NCI-H748 treated with DMSO at 0.1 percent for 48 hours (cell line): ENCODE measurements at regions not wholly inside any gene's neighbourhood (a gene's known extent, or its start where the extent isn't known, plus 50 kb on each side); places are given as distances from the start of the nearest gene placed in this dataset.
"Not testable (repeated sequence)": the region's sequence is repeated elsewhere in the genome, so short reads cannot be mapped to it uniquely, and the experiment has no call there.

ENCODE experiments used
- DNase-seq: peaks from one replicate; lab custom pipeline; 2025; lab: John Stamatoyannopoulos, UW

DNA sequence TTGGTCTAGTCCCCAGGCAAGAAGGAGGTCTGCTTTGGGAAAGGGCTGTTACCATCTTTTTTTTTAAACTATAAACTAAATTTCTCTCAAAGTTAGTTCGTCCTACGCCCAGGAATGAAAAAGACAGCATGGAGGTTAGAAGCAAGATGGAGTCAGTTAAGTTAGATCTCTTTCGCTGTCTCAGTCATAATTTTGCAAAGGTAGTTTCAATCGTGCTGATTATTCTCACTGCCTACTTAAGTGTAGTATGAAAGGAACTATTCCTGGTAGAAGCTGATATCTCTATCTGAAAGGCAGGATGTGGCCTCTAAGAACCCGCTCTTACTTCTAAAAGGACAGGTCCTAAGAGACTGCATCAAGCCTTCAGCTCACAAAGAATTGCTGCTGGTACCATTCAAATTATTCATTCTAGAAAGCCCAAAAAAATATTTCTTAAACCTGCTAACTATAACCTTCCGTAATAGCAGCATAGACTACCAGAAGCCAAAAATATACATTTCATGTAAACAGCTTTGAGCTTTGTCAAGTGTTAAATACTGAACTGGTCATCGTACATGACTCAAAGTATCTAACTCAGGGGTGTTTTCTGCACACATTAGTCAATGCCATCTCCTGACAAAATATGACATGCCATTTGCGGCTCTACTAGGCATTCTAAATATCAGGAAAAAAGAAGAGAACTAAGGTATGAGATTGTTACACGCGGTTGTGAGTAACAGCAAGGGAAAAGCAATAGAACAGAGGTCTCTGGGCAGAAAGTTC is 96.0 kb upstream of the CCDC80 start:
- DNase-seq, result no peak

DNA sequence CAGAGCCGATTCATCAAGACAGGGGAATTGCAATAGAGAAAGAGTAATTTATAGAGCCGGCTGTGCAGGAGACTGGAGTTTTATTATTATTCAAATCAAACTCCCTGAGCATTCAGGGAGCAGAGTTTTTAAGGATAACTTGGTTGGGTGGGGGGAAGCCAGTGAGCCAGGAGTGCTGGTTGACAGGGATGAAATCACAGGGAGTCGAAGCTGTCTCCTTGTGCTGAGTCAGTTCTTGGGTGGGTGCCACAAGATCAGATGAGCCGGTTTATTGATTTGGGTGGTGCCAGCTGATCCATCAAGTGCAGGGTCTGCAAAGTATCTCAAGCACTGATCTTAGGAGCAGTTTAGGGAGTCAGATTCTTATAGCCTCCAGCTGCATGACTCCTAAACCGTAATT is 95.4 kb upstream of the CCDC80 start:
- no peak for DNase-seq

GRCh38 chr3:112735926-112736325 is 95.0 kb upstream of the CCDC80 start:
- DNase-seq, result no peak

GRCh38 chr3:112734736-112735350 is 93.9 kb upstream of the CCDC80 start:
- peak; percentile 20 for DNase-seq

DNA sequence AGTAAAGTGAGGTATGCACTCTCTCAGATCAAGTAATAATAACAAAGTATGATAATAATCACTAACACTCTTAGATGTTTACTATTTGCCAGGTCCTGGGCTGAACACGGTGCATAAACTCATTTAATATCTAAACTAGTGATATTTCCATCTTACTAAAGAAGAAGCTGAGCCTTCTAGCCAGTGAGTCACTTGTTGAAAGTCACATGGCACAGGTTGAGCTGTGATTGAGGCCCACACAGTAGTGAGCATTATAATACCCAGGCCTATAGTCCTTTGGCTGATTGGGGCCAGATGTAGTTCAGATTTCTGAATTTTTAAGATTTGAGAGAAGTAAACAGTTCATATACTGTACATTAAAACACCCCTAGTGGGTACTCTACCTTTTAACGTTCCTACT is 93.2 kb upstream of the CCDC80 start:
- no peak for DNase-seq

DNA sequence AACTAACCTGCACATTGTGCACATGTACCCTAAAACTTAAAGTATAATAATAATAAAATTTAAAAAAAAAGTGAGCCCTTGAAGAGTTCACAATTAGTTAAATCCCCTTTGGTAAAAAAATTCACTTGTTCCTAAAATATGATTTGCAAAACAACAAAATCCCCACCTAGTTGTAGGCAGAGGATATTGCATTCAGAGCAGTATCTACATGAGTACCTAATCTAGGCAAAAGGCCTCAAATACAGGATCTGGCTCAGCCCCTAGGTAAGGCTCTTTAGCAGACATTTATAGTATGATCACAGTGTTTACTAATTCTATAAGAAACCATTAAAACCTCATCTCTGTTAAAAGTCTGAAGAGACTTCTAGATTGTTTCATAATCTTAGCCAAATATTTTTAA is 89.3 kb upstream of the CCDC80 start:
- no peak for DNase-seq

GRCh38 chr3:112721231-112721630 is 80.3 kb upstream of the CCDC80 start:
- DNase-seq, result no peak

GRCh38 chr3:112718967-112719366 is 78.0 kb upstream of the CCDC80 start:
- no peak for DNase-seq

DNA sequence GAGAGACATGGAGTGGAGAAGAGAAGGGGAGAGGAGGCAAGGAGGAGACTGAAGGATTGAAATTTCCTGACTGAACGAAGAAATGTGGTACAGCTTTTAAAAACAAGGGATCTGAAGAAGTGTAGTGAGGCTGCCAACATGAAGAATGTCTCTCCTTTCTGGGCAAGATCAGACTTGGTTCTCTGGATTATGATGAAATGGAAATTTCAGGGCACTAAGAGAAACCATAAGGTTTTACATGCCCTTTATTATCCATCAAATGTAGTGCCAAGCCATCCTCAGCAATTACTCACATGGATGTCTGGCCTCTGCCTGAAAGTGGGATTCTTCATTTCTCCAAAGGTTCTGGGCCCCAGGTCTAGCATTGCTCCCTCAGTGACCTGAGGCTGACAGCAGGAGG is 77.6 kb upstream of the CCDC80 start:
- DNase-seq, result no peak

- no peak for DNase-seq
Observed at GRCh38 chr3:112709911-112710310, 69.0 kb upstream of the CCDC80 start.

DNA sequence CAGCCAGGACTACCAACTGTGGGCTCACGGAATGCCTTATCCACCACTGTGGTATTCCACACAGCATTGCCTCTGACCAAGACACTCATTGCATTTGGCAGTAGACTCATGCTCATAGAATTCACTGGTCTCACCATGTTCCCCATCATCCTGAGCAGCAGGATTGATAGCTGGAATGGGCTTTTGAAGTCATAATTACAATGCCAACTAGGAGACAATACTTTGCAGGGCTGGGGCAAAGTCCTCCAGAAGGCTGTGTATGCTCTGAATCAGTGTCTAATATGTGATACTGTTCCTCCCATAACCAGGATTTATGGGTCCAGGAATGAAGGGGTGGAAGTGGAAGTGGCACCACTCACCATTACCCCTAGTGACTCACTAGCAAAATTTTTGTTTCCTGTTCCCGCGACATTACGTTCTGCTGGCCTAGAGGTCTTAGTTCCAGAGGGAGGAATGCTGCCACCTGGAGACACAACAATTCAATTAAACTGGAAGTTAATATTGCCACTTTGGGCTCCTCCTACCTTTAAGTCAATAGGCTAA is 58.6 kb upstream of the CCDC80 start:
- no peak for DNase-seq

DNA sequence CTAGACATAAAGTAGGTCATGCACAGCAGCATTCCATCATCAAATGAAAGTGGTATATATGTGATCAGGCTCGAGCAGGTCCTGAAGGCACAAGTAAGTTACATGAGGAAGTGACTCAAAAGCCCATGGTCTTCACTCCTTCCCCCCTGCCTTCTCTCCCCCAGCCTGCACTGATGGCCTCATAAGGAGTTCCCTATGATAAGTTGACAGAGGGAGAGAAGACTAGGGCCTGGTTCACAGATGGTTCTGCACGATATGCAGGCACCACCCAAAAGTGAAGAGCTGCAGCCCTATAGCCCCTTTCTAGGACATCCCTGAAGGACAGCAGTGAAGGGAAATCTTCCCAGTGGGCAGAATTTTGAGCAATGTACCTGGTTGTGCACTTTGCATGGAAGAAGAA is 57.5 kb upstream of the CCDC80 start:
- DNase-seq, result not testable (repeated sequence)

- DNase-seq, result peak; percentile 22
Observed at GRCh38 chr3:112696244-112696643, 55.3 kb upstream of the CCDC80 start.

GRCh38 chr3:112695377-112696108 is 54.6 kb upstream of the CCDC80 start:
- not testable (repeated sequence) for DNase-seq

DNA sequence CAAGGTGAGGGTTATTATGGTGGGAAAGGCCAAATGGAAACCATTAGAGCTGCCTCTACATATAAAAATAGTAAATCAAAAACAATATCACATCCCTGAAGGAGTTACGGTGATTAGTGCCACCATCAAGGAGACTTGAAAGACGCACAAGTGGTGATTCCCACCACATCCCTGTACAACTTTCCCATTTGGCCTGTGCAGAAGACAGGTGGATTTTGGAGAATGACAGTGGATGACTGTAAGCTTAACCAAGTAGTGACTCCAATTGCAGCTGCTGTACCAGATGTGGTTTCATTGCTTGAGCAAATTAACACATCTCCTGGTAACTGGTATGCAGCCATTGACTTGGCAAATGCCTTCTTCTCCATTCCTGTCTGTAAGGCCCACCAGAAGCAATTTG is 54.0 kb upstream of the CCDC80 start:
- DNase-seq, result not testable (repeated sequence)

- DNase-seq, result no peak
Observed at GRCh38 chr3:112693186-112693585, 52.2 kb upstream of the CCDC80 start.
